ENCODE measurements at regions not wholly inside any gene's neighbourhood (a gene's known extent, or its start where the extent isn't known, plus 50 kb on each side); places are given as distances from the start of the nearest gene placed in this dataset.
A peak's percentile ranks its signal among the peaks of the same experiment; 100 is the strongest.

- H3K36me3 ChIP-seq: no peaks in the 10 kb centered on the region
- H3K9me3 ChIP-seq: no peaks in the 10 kb centered on the region
- H3K4me1 ChIP-seq: peaks cover 0 to 7% (median 0%) of the 10 kb centered on the region in 6 donors
- H3K27me3 ChIP-seq (replicated peaks in 1 of 7): no peaks in the 10 kb centered on the region
- H3K27ac ChIP-seq: peak overlapping the region in 2 of 8 donors; percentile 19 to 56
- 89 to 95% (median 90%) methylated on average over 10 of the region's 10 CpGs for WGBS, 5 donors
- no peak for DNase-seq
- no peak overlapping the region for H3K4me3 ChIP-seq
- intact Hi-C loops (cut with DNase I; ENCODE audit: low total_unique reads): no loop called here
- no peak for TF ChIP-seq CTCF (IDR thresholded peaks at IDR 0.05 in 8 of 11, conservative IDR thresholded peaks at IDR 0.05 in 3 of 11)
- TF ChIP-seq POLR2AphosphoS5 (IDR thresholded peaks at IDR 0.05): no peak
- TF ChIP-seq POLR2A (IDR thresholded peaks at IDR 0.05): no peak
Observed at GRCh38 chr3:159187232-159187631, 385.4 kb downstream of the MFSD1 start.

GRCh38 chr3:159187706-159188105 is 385.9 kb downstream of the MFSD1 start:
- intact Hi-C loops (cut with DNase I; ENCODE audit: low total_unique reads): no loop called here
- TF ChIP-seq CTCF (IDR thresholded peaks at IDR 0.05 in 8 of 11, conservative IDR thresholded peaks at IDR 0.05 in 3 of 11) (no peak), POLR2A (IDR thresholded peaks at IDR 0.05) (no peak), POLR2AphosphoS5 (IDR thresholded peaks at IDR 0.05) (no peak)
- Histone ChIP-seq H3K27ac (no peak overlapping the region), H3K4me1 (peaks cover 0 to 7% (median 0%) of the 10 kb centered on the region in 6 donors), H3K27me3 (replicated peaks in 1 of 7) (no peaks in the 10 kb centered on the region), H3K9me3 (no peaks in the 10 kb centered on the region), H3K36me3 (no peaks in the 10 kb centered on the region), H3K4me3 (no peak overlapping the region)
- 73 to 92% (median 76%) methylated on average over 6 of the region's 6 CpGs for WGBS, 5 donors
- DNase-seq: no peak

- WGBS, 5 donors: 66 to 77% (median 71%) methylated on average over 4 of the region's 4 CpGs
- no peak for TF ChIP-seq POLR2AphosphoS5 (IDR thresholded peaks at IDR 0.05)
- no peak for TF ChIP-seq CTCF (IDR thresholded peaks at IDR 0.05 in 8 of 11, conservative IDR thresholded peaks at IDR 0.05 in 3 of 11)
- TF ChIP-seq POLR2A (IDR thresholded peaks at IDR 0.05): no peak
- no peaks in the 10 kb centered on the region for H3K36me3 ChIP-seq
- no peaks in the 10 kb centered on the region for H3K9me3 ChIP-seq
- peaks cover 0 to 7% (median 0%) of the 10 kb centered on the region in 6 donors for H3K4me1 ChIP-seq
- H3K4me3 ChIP-seq: no peak overlapping the region
- H3K27ac ChIP-seq: no peak overlapping the region
- intact Hi-C loops (cut with DNase I; ENCODE audit: low total_unique reads): no loop called here
- no peaks in the 10 kb centered on the region for H3K27me3 ChIP-seq (replicated peaks in 1 of 7)
- DNase-seq: no peak
Observed at GRCh38 chr3:159189994-159190669, 388.3 kb downstream of the MFSD1 start.

GRCh38 chr3:159191447-159191846 is 389.6 kb downstream of the MFSD1 start:
- no peak overlapping the region for H3K27ac ChIP-seq
- 77 to 83% (median 79%) methylated on average over 4 of the region's 4 CpGs for WGBS, 5 donors
- no peak overlapping the region for H3K4me3 ChIP-seq
- no peaks in the 10 kb centered on the region for H3K27me3 ChIP-seq (replicated peaks in 1 of 7)
- no peaks in the 10 kb centered on the region for H3K9me3 ChIP-seq
- H3K36me3 ChIP-seq: no peaks in the 10 kb centered on the region
- TF ChIP-seq POLR2A (IDR thresholded peaks at IDR 0.05): no peak
- TF ChIP-seq POLR2AphosphoS5 (IDR thresholded peaks at IDR 0.05): no peak
- no peak for TF ChIP-seq CTCF (IDR thresholded peaks at IDR 0.05 in 8 of 11, conservative IDR thresholded peaks at IDR 0.05 in 3 of 11)
- intact Hi-C loops (cut with DNase I; ENCODE audit: low total_unique reads): no loop called here
- DNase-seq: no peak
- H3K4me1 ChIP-seq: peaks cover 0 to under 1% (median 0%) of the 10 kb centered on the region in 6 donors

Measured in spleen (tissue), 11 donors.